ENCODE measurements at regions not wholly inside any gene's neighbourhood (a gene's known extent, or its start where the extent isn't known, plus 50 kb on each side); places are given as distances from the start of the nearest gene placed in this dataset.

GRCh38 chr6:43900560-43900915 lies 130.5 kb downstream of the VEGFA start:
- WGBS, 3 donors = 64 to 84% (median 68%) methylated on average over 3 of the region's 3 CpGs
- intact Hi-C loops (cut with DNase I) = no loop called here
- H3K27me3 ChIP-seq (ENCODE audit: insufficient read depth in 3 of 3, low read length in 2 of 3) = no peaks in the 10 kb centered on the region

DNA sequence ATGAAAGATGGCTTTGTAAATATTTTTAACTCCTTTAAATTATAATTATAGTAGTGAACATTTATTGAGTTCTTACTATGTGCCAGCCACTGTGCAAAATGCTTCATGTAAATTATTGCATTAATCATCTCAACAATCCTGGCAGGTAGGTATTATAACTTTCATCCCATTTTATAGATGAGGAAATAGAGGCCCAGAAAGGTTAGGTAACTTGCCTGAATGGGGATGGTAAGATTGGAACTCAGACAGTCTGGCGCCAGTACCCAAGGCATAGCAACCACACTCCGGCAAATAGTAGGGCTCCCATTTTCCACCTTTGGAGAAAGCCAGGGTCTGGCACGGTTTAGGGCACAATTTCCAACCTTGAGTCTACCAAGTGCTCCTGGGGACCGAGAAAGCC lies 129.8 kb downstream of the VEGFA start:
- Histone ChIP-seq H3K4me1 (no peaks in the 10 kb centered on the region), H3K9me3 (no peaks in the 10 kb centered on the region), H3K27me3 (ENCODE audit: insufficient read depth in 3 of 3, low read length in 2 of 3) (no peaks in the 10 kb centered on the region), H3K4me3 (no peak overlapping the region), H3K36me3 (ENCODE audit: insufficient read depth in 1 of 2, low read depth in 1 of 2) (no peaks in the 10 kb centered on the region), H3K27ac (no peak overlapping the region)
- TF ChIP-seq CTCF (IDR thresholded peaks at IDR 0.05) = no peak
- ATAC-seq (no peak), DNase-seq (no peak)
- WGBS, 3 donors = 96 to 100% (median 96%) methylated on average over 4 of the region's 4 CpGs
- intact Hi-C loops (cut with DNase I) = no loop called here

More at GRCh38 chr6:43900560-43900915, 130.5 kb downstream of the VEGFA start:
- Histone ChIP-seq H3K4me1 (no peaks in the 10 kb centered on the region), H3K4me3 (no peak overlapping the region), H3K9me3 (no peaks in the 10 kb centered on the region), H3K27ac (no peak overlapping the region), H3K36me3 (ENCODE audit: insufficient read depth in 1 of 2, low read depth in 1 of 2) (no peaks in the 10 kb centered on the region)
- no peak for DNase-seq
- ATAC-seq = no peak
- TF ChIP-seq CTCF (IDR thresholded peaks at IDR 0.05) = no peak

DNA sequence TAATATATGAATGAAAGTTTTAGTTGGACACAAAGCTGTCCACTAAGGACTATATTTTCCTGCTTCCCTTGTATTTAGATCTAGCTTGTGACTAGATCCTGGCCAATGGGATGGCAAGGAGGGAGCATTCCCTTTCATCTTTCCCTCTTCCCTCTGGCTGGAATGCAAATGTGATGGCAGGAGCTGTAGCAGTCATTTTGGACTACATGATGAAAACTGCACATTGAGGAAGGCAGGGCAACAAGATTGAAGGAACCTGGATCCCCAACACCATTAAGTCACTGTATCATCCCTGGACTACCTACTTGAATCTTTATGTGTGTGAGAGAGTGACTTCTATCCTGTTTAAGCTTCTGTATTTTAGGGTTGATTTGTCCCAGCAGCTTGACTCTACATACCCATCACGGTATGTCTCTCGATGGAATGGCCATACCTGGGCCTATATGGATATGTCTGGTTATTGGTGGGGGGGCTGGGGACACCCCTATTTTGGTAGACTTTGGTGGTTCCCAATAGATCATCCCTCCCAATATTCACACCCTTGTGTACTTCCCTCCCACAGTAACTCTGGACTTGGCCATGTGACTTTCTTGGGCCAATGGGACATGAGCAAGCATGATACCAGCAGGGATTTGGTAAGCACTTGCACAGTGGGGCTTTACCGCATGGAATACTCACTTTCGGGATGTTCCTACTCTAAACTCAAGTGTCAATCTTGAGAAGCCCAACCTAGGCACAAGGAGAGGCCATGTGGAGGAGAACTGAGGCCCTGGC lies 128.5 kb downstream of the VEGFA start:
- WGBS, 3 donors = 96 to 97% (median 97%) methylated on average over 4 of the region's 4 CpGs
- Histone ChIP-seq H3K4me1 (no peaks in the 10 kb centered on the region), H3K36me3 (ENCODE audit: insufficient read depth in 1 of 2, low read depth in 1 of 2) (no peaks in the 10 kb centered on the region), H3K27me3 (ENCODE audit: insufficient read depth in 3 of 3, low read length in 2 of 3) (no peaks in the 10 kb centered on the region), H3K4me3 (no peak overlapping the region), H3K9me3 (no peaks in the 10 kb centered on the region), H3K27ac (no peak overlapping the region)
- no peak for DNase-seq
- no peak for TF ChIP-seq CTCF (IDR thresholded peaks at IDR 0.05)
- intact Hi-C loops (cut with DNase I) = no loop called here
- no peak for ATAC-seq

- H3K27me3 ChIP-seq (ENCODE audit: insufficient read depth in 3 of 3, low read length in 2 of 3) = no peaks in the 10 kb centered on the region
- peak in 3 of 4 donors; percentile 51 to 53 (median 53) for ATAC-seq
- H3K36me3 ChIP-seq (ENCODE audit: insufficient read depth in 1 of 2, low read depth in 1 of 2) = no peaks in the 10 kb centered on the region
- no peak overlapping the region for H3K27ac ChIP-seq
- no peaks in the 10 kb centered on the region for H3K9me3 ChIP-seq
- intact Hi-C loops (cut with DNase I) = no loop called here
- TF ChIP-seq CTCF (IDR thresholded peaks at IDR 0.05) = no peak
- H3K4me3 ChIP-seq = no peak overlapping the region
- WGBS, 3 donors = 56 to 64% (median 63%) methylated on average over 2 of the region's 2 CpGs
- no peaks in the 10 kb centered on the region for H3K4me1 ChIP-seq
- DNase-seq = peak in 1 of 2 donors; percentile 19
Observed at GRCh38 chr6:43897571-43898302, 127.7 kb downstream of the VEGFA start.
